HCEC 1CT (cell line): ENCODE measurements at regions not wholly inside any gene's neighbourhood (a gene's known extent, or its start where the extent isn't known, plus 50 kb on each side); places are given as distances from the start of the nearest gene placed in this dataset.
"Not testable (repeated sequence)": the region's sequence is repeated elsewhere in the genome, so short reads cannot be mapped to it uniquely, and the experiment has no call there.

ENCODE experiments used
- DNase-seq: peaks from one replicate; pipeline ENCODE4 v3.0.0-alpha.2; 2017

DNA sequence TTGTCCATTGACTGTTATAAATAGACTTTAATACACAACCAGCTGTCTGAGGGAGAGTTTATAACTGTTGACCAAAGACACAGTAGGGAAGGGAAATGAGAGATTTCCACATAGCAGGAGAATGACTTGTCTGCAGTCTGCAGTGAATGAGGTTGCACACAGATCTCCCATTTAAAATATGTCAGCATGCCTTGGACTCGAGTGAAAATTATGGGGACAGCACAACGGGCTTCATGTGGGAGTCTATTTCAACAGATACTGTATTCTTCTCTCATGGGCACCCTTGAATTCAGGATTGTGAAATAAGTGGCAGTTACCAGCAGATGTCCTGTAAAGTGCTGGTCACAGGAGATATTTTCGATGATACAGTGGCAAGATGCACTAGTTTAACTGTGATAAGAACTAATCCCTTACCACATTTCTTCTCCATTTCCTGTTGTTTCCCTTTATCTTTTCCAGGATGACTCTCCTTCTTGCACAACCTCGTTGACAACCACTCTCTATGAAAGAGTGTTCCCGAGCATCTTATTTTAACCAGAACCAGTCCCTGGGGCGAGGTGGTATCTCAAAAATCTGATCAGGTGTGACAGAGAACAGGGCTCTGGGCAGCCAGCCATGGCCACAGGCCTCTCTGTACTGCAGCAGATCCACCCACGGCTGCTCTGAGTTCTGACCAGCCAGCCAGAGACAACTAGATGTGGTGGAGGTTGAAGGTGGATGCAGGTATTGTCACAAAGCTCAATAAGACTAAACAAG, 51.5 kb upstream of the MAP3K1 start:
- DNase-seq, result no peak

DNA sequence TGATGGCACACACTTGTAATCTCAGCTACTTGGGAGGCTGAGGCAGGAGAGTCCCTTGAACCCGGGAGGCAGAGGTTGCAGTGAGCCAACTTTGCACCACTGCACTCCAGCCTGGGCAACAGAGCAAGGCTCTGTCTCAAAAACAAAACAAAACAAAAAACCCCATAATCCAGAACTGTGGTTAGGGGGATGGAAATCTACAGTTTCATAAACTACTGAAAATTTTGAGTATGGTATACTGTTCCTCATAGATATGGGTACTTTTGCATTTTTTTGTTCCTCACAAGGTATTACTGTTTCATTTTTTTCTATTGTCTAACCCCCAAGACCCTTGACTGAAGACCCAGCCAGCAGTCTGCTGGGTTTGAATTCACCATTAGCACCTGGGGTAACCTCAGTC, 52.2 kb upstream of the MAP3K1 start:
- DNase-seq, result no peak

DNA sequence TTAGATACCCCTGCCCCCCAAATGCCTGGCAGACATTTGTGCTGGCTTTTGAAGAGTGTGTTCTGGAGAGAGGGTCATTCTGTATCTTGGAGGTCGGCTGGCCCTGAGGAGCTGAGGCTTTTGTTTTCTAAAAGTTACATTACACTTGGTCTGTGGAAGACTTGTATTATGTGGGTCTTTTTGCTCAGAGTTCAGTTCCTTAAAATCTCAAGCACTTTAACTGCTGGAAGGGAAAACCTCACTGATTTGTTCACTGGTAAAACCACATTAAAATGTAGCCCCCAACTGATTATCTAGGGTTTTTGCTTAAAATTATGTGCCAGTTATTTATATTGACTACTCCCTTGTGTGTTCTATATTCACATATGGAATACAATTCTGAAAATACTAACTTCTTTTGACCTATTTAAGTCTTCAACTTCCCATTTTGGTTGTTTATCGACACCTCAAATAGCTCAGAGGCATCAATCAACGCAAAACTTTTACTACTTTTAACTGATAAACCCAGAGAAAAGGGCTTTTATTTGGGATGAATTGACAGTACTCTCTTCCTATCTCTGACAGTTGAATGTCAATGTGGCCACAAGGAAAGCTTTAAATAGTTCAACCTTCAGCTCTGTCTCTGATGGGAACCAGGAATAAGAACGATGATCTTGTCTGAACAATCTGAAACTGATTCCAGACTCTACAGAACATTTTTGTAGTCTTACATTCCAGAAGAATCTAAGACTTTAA, 54.0 kb upstream of the MAP3K1 start:
- no peak for DNase-seq

DNA sequence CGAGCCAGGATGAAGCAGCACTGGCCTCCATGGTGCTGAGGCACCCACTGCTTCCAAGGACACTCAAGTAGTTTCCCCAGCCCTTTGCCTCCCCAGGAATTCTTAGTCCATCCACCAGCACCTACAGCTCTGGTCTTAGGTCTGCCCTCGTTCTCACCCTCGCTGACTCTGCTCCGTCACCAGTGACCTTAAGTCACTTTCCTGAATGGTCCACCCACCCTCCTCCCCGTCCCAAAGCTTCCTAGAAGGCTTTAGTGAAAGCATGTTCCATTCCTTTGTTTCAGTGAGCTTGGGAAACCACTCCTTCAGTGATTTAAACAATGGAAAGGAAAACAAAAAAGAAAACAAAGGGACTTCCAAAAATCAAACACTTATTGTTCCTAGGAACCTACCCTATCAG, 54.6 kb upstream of the MAP3K1 start:
- no peak for DNase-seq

DNA sequence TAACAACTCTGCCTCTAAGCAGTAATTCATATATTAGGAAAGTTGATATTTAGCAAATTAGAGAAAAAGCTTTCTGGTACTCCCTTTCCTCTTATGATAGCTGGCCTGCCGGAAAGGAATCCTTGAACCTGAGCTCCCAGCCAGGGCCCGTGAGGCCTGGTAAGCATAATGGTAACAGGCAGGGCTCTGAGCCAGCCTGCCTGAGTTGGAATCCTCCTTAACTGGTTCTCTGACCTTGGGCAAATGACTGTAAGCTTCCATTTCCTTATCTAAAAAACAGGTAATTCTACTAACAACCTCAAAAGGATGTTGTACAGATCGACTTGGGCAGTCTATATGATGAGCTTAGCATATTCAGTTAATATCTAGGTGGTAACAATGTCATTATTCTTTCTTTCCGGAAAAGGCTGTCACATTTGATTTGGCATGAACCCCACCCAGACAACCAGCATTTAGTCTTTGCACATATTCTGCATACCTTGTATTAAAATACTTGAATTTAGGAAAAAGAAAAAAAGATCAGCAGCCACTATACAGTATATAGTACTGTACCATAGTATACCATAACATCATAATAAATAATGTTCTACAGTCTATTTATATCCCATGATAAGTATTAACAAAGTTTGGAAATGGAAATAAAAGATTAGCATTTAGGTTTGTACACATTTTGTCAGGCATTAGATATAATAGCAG, 55.7 kb upstream of the MAP3K1 start:
- DNase-seq, result no peak

DNA sequence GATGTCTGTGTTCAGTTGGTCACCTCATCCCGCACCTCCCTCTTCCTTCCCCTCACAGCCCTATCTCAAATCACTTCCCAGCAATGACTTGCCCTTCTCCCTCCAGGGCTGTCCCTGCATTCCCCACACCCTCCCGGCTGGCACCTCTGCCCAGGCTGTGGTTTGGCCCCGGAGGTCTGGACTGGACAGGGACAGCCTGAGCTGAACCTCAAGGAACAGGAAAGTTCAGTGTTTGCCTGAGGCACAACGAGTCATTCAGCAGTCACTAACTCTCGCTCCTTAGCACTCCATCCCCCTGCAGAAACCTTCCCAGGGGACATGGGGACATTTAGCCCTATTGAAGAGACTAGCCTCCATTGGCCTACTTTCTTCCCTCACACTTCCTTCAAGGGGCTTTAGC, 58.3 kb upstream of the MAP3K1 start:
- no peak for DNase-seq

DNA sequence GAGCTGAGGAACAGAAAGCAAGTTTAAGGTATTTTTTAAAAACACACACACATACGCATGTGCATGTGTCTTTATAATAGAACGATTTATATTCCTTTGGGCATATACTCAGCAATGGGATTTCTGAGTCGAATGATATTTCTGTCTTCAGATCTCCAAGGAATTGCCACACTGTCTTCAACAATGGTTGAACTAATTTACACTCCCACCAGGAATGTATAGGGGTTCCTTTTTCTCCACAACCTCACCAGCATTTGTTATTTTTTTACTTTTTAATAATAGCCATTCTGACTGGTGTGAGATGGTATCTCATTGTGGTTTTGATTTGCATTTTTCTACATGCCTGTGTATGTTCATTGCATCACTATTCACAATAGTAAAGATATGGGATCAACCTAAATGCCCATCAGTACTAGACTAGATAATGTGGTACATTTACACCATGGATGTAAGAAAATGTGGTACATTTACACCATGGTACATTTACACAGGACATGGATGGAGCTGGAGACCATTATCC, 60.3 kb upstream of the MAP3K1 start:
- no peak for DNase-seq

DNA sequence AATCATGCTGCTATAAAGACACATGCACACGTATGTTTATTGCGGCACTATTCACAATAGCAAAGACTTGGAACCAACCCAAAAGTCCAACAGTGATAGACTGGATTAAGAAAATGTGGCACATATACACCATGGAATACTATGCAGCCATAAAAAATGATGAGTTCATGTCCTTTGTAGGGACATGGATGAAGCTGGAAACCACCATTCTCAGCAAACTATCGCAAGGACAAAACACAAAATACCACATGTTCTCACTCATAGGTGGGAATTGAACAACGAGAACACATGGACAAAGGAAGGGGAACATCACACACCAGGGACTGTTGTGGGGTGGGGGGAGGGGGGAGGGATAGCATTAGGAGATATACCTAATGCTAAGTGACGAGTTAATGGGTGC, 61.8 kb upstream of the MAP3K1 start:
- DNase-seq, result not testable (repeated sequence)

DNA sequence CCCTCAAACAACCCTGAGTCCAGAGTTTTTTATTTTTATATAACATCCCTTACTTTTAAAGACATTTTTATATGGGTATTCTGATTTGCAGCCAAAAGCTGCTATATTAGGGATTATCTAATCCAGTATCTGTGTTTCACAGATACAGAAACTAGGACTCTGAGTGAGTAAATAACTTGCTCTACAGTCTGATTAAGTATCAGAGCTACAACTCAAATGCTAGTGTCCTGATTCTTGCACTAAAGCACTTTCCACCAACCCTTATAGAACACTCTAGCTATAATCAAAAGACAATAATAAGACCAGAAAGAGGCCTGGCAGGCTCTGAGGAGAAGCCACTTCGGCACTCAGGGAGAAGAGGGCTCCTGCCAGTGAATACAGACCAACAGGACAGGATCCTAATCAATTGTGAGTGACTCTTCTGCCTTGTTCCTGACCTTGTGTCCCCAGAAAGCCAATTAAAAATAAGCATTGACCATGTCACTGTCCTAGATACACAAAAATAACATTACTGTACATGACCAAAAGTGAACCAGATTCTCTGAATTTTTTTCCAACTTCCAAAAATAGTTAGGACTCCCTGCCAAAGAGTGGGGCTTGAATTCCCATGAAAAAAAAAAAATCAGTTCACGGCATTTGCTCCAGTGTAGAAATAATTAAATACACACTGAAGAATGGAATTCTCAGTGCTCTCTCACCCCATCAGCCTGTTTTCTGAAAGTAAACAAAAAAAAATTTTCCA, 63.6 kb upstream of the MAP3K1 start:
- DNase-seq, result no peak

DNA sequence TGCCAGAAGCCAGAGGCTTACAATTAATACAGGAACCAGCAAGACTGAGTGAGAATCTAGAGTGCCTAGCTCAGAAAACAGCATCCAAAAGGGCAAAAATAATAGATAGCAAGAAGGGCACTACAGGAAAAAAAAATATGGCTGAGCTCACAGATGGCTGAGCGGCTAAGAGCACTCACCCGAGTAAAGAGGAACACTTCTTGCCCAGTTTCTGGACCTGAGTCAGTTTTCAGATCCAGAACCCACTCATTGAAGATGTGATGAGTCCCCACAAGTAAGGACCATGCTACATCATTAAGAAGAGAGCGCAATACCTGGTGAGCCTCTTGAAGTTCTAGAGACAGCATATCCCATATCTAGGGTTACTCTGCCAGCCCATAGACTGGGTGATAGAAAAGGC, 65.5 kb upstream of the MAP3K1 start:
- DNase-seq, result no peak

DNA sequence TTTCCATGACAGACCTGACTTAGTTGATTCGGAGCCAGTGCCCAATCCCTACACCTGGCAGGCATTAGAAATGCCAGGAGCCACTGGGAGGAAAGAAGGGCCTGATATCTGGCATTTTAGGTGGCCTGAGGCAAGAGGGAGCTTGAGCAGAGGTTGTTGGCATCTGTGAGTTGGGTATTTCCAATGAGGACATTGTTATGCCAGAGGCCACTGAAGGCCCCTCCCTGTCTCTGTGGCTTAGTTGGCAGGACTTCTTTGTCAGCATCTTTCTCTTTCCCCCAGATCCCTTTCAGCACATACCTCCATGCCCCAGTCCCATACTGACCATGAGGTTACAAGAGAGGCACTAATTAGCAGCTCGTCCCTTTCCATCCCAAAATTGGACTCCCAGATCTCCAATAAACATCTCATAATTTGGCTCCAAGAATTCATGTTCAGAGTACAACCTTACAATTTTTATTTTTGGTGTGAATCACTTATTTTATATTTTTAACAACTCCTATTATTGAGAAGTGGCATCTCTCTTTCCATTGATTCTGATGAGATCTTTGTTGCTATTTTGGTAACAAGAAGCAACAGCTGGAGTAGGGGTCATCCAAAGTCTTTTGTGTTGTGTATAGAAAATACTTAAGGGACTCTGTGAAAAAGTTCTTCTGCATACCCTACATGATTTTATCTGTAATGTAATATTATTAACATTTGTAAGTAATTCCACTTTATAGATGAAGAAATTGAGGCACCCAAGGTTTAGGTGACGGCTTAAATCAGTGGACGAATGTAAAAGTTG, 68.6 kb upstream of the MAP3K1 start:
- DNase-seq, result no peak

DNA sequence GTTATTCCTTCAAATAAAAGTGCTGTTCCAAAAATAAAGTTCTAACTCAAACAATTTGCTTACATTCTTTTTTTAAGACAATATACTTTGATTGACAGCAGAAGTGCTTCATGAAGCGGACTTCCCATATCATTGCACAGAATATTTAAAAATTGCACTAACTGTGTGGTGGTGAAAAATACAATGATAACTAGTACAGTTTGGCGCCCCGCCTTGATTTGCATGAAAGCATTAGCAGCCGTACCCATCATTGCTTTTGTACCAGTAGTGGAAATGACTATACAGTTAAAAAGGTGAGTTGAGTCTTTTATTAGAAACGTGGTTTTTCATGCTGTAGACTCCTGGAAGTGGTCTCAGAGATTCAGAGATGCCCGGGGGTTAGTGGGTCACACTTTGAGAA, 69.5 kb upstream of the MAP3K1 start:
- DNase-seq, result no peak

DNA sequence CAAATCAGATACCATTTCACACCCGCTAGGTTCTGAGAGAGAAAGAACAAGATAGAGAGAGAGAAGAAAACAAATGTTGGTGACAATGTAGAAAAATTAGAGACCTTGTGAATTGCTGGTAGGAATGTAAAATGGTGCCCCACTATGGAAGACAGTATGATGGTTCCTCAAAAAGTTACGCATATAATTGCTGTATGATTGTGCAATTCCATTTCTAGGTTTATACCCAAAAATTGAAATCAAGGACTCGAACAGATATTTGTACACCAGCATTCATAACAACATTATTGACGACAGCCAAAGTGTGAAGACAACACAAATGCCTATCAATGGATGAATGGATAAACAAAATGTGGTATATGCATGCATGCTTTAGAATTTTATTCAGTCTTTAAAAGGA, 74.5 kb upstream of the MAP3K1 start:
- DNase-seq, result no peak

DNA sequence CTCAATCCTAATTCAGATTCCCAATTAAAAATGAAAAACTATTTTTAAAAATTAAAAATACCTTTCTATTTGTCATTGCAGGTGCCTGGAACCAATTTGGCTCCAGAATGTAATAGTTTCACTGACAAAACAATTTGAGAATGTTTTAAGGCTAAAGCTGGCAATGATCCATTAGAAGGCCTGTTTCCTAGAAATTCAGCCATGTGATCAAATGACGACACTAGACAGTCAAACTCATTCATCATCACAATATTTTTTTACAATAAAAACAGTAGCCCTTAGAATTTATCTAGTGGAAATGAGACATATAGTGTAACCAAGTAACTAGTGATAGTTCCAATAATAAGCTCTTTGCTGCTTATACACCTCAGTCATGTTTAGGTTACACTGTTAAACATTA, 75.4 kb upstream of the MAP3K1 start:
- no peak for DNase-seq

DNA sequence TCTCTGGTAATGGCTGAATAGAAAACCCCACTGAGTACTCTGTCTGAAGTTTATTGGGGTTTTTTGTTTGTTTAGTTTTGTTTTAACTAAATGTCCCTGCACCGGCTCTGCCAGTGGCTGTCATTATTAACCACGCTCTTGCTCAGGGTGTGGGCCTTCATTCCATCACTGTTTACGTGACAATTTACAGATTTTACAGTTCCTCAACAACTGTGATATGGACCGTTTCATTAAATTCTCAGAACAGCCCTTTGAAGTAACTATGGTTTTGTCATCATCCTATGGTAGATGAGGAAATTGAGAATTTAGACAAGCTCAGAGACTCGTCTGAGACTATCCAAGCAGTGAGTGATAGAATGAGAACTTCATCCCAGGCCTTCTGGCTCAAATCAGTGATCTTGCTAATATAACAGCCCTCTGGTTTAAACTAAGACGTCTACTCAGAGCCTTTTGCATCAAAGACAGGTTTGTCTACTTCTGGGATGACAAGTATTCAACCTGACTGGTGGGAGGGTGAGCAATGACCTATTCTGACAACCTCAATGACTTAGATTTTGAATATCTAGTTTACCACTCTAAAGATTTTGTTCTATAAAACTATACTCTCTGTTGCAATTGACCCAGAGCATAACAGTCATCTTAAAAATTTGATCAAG, 77.3 kb upstream of the MAP3K1 start:
- no peak for DNase-seq

DNA sequence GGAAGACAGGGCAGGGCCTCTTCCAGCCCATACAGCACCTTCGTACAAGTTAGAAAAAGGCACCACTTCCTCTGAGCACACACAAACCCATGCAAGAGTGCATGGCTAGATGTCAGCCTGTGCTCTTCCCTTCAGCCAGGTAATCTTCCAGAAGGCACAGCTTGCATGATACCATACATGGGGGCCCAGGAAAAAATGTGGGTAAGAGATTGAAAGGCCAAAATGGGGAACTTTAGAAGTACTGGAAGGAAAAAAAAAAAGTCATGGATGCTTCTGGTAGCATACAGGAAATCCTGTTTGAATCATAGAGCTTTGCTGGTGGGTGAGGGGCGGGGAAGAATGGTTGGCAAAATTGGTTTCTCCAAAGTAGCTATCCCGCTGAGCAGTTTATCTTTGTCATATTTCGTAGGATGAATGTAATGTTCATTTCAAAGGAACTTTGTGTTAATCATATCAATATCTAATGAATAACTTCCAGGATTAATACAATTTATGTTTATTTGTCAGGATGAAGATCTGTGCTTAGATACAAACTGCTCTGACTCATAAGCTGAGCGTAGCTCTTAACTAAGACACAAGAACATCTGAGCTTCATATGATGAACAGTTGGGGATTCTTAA, 78.2 kb upstream of the MAP3K1 start:
- DNase-seq, result peak; percentile 28

DNA sequence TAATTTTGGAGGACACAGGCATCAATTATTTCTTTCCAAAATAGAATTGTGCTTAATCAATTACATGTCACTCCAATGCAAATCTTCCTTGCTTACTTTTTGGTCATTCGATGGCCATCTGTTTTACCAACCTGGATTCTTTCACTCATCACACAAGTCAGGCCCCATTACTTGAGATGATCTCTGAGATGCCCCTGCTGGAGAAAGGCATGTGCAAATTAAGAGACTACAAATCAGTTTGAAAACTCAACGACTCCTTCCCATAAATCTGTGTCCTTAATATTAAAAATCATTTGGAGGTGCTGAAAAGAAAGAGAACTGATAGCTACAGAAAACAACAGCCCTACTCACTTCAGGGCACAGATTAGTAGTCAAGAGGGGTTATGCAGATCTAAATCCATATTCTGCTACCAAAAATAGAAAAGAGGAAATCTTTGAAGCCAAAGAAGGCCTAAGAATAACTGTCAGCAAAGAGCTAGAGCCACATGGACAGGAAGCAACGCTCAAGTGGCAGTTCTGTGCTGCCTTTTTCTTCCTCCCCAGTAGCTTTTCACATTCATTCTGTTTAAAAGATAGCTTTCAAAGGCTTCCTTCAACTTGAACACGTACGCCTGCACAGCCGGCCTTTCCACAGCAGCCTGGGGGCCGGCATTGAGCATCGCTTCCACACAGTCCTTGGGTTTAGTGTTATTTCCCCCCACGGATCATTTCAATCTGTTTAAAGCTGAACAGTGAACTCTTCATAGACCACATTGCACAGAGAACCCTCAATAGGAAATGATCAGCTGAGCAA, 79.3 kb upstream of the MAP3K1 start:
- no peak for DNase-seq

DNA sequence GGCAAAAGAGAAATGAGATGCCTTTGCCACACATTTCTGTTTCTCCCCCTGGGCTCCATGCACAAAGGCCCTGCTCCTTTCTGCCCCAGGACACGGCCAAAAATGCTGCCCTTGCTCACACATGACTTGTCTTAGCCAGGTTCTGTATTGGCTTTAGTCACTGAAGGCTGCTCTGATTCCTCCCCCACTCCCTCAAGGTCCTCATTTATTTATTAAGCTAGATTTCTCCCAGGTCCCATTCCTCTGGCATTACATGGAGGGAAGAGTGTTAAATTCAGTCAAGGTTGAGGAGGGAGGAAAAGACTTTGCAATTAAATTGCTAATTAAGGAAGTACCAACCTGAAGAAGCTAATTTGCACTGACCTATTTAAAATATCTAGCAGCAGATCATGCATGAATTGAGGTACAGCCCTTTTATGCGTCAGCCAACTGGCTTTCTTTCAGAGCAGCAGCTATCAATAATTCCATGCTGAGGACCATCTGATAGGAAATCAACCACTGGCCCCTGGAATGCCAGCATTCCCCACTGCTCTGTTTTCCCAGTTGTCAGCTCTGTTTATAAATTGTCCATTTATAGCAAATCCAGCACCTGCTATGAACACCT, 81.2 kb upstream of the MAP3K1 start:
- DNase-seq, result no peak

DNA sequence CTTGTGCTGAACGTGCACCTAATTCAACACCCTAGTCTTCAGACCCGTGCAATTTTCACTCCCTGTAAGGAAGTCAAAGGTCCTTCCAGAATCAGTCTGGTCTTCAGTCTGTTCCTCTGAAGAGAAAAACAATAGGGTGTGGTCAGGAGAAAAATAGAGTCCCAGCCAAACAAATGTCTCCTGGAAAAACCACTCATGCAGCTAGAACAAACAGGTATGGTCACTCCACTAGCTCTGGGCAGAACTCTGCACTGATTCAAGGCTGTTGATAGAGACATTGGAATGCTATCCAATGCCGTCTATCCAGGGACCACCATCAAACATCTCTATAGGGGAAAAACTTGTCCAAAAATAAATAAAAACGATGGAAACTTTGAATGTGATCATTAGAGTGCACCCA, 81.8 kb upstream of the MAP3K1 start:
- DNase-seq, result no peak

DNA sequence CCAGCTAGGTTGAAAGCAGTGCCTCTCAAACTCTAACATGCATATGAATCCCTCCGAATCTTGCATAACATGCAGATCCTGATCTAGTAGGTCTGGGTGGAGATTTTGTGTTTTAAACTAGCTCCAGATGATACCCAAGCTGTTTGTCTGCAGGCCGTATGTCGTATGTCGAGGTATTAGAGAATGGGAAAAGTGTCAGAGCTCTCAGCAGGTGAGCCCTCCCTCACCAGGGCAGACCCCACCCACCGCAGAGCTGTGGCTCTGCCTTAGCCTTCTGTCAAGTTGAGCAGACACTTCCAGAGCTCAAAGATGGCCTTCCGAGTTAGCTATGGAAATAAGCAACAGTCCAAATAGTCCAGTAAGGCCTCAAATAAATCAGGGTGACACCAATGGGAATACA, 83.2 kb upstream of the MAP3K1 start:
- DNase-seq, result no peak
